Neural progenitor cell (in vitro differentiated cells): ENCODE measurements at regions not wholly inside any gene's neighbourhood (a gene's known extent, or its start where the extent isn't known, plus 50 kb on each side); places are given as distances from the start of the nearest gene placed in this dataset.
A peak's percentile ranks its signal among the peaks of the same experiment; 100 is the strongest.

Experiments used
- DNase-seq: peaks from one replicate; pipeline ENCODE4 v3.0.0-alpha.2; 2016; ENCODE audit warnings: low spot score
- H2AFZ ChIP-seq: fragments of 200-600 bp; sonication (generic); replicated peaks from 2 replicates; pipeline ENCODE4 v1.6.1; 2016; ENCODE audit warnings: antibody characterized with exemption
- H3F3A ChIP-seq: fragments of 200-600 bp; sonication (generic); 2 replicates; pipeline ENCODE4 v1.6.1; 2016; ENCODE audit warnings: antibody characterized with exemption, low read depth
- H3K27ac ChIP-seq: fragments of 200-600 bp; sonication (generic); 2 replicates; pipeline ENCODE4 v1.5.1; 2016; ENCODE audit warnings: mild to moderate bottlenecking
- H3K27me3 ChIP-seq: fragments of 200-600 bp; sonication (generic); 2 replicates; pipeline ENCODE4 v1.6.1; 2016; ENCODE audit warnings: mild to moderate bottlenecking, moderate library complexity
- H3K36me3 ChIP-seq: fragments of 200-600 bp; sonication (generic); 2 replicates; pipeline ENCODE4 v1.5.1; 2016
- H3K4me1 ChIP-seq: fragments of 200-600 bp; sonication (generic); 2 replicates; pipeline ENCODE4 v1.6.1; 2016; ENCODE audit warnings: mixed run types
- H3K4me2 ChIP-seq: fragments of 200-600 bp; sonication (generic); 2 replicates; pipeline ENCODE4 v1.6.1; 2016
- H3K4me3 ChIP-seq: fragments of 200-600 bp; sonication (generic); 2 replicates; pipeline ENCODE4 v1.5.1; 2016
- H3K79me2 ChIP-seq: fragments of 200-600 bp; sonication (generic); 2 replicates; pipeline ENCODE4 v1.6.1; 2016; ENCODE audit warnings: low read depth
- H3K9ac ChIP-seq: fragments of 200-600 bp; sonication (generic); 2 replicates; pipeline ENCODE4 v1.6.1; 2016
- H3K9me3 ChIP-seq: fragments of 200-600 bp; sonication (generic); 2 replicates; pipeline ENCODE4 v1.5.1; 2016; ENCODE audit warnings: low read depth
- H4K20me1 ChIP-seq: fragments of 200-600 bp; sonication (generic); 2 replicates; pipeline ENCODE4 v1.6.1; 2016; ENCODE audit warnings: low read depth
- H3K27ac Mint-ChIP-seq: 3 replicates; pipeline ENCODE4 v1.8.0; 2021; ENCODE audit warnings: mixed read lengths
- H3K27me3 Mint-ChIP-seq: 2 replicates; pipeline ENCODE4 v1.8.0; 2022; ENCODE audit warnings: low read depth, mild to moderate bottlenecking, inconsistent platforms, moderate library complexity, mixed read lengths; ENCODE audit not compliant: insufficient read depth
- H3K36me3 Mint-ChIP-seq: 3 replicates; pipeline ENCODE4 v1.8.0; 2021; ENCODE audit warnings: mixed read lengths
- H3K4me1 Mint-ChIP-seq: 3 replicates; pipeline ENCODE4 v1.8.0; 2021; ENCODE audit warnings: mixed read lengths
- H3K4me3 Mint-ChIP-seq: 3 replicates; pipeline ENCODE4 v1.8.0; 2021; ENCODE audit warnings: mild to moderate bottlenecking, moderate library complexity, mixed read lengths
- H3K9me3 Mint-ChIP-seq: 3 replicates; pipeline ENCODE4 v1.8.0; 2020; ENCODE audit warnings: mixed read lengths
- CTCF ChIP-seq: fragments of 200-600 bp; sonication (generic); IDR thresholded peaks from 2 replicates; pipeline ENCODE4 v1.5.1; 2017; ENCODE audit warnings: antibody characterized with exemption, mild to moderate bottlenecking
- EZH2 ChIP-seq: fragments of 200-600 bp; sonication (generic); IDR thresholded peaks from 2 replicates; pipeline ENCODE4 v1.6.1; 2017; ENCODE audit warnings: antibody characterized with exemption, mild to moderate bottlenecking, moderate library complexity
- EZH2phosphoT487 ChIP-seq: fragments of 200-600 bp; sonication (generic); IDR thresholded peaks from 2 replicates; pipeline ENCODE4 v1.6.1; 2017; ENCODE audit warnings: antibody characterized with exemption

- Histone ChIP-seq H3K9me3 (no peaks in the 10 kb centered on the region), H4K20me1 (no peaks in the 10 kb centered on the region), H3K36me3 (no peaks in the 10 kb centered on the region), H3K4me3 (no peak overlapping the region), H2AFZ (no peak overlapping the region), H3K27ac (no peak overlapping the region), H3K4me1 (peaks cover 27% of the 10 kb centered on the region), H3F3A (peaks cover 16% of the 10 kb centered on the region), H3K27me3 (no peaks in the 10 kb centered on the region), H3K4me2 (peak overlapping the region; percentile 27), H3K79me2 (no peaks in the 10 kb centered on the region), H3K9ac (no peak overlapping the region)
- Mint-ChIP-seq H3K36me3 (peaks cover 6% of the 10 kb centered on the region), H3K27ac (peak overlapping the region; percentile 89), H3K4me3 (peak overlapping the region; percentile 40), H3K27me3 (peaks cover 3% of the 10 kb centered on the region), H3K9me3 (no peaks in the 10 kb centered on the region), H3K4me1 (peaks cover 69% of the 10 kb centered on the region)
- no peak for TF ChIP-seq CTCF
- no peak for TF ChIP-seq EZH2
- no peak for TF ChIP-seq EZH2phosphoT487
- DNase-seq = no peak
Observed at GRCh38 chr6:150712505-150713252, 113.0 kb downstream of the PLEKHG1 start.

- no peak overlapping the region for H3K9ac ChIP-seq
- no peaks in the 10 kb centered on the region for H4K20me1 ChIP-seq
- Mint-ChIP-seq H3K27me3 (no peaks in the 10 kb centered on the region), H3K4me3 (peak overlapping the region; percentile 38), H3K27ac (peak overlapping the region; percentile 25), H3K4me1 (peaks cover 69% of the 10 kb centered on the region), H3K9me3 (no peaks in the 10 kb centered on the region), H3K36me3 (peaks cover 6% of the 10 kb centered on the region)
- no peaks in the 10 kb centered on the region for H3K36me3 ChIP-seq
- peak overlapping the region; percentile 52 for H3K4me2 ChIP-seq
- peaks cover 16% of the 10 kb centered on the region for H3F3A ChIP-seq
- H3K4me3 ChIP-seq = no peak overlapping the region
- H3K27ac ChIP-seq = peak overlapping the region; percentile 74
- H3K9me3 ChIP-seq = no peaks in the 10 kb centered on the region
- H3K27me3 ChIP-seq = no peaks in the 10 kb centered on the region
- TF ChIP-seq EZH2 = no peak
- no peak for TF ChIP-seq EZH2phosphoT487
- no peak for TF ChIP-seq CTCF
- H2AFZ ChIP-seq = no peak overlapping the region
- H3K4me1 ChIP-seq = peaks cover 27% of the 10 kb centered on the region
- DNase-seq = no peak
- no peaks in the 10 kb centered on the region for H3K79me2 ChIP-seq
Observed at GRCh38 chr6:150713487-150713886, 113.8 kb downstream of the PLEKHG1 start.

GRCh38 chr6:150713931-150714330 is 114.2 kb downstream of the PLEKHG1 start:
- H3K79me2 ChIP-seq = no peaks in the 10 kb centered on the region
- H3K36me3 ChIP-seq = no peaks in the 10 kb centered on the region
- H2AFZ ChIP-seq = no peak overlapping the region
- H4K20me1 ChIP-seq = no peaks in the 10 kb centered on the region
- peaks cover 3% of the 10 kb centered on the region for H3K27me3 Mint-ChIP-seq
- peaks cover 6% of the 10 kb centered on the region for H3K36me3 Mint-ChIP-seq
- H3K27ac Mint-ChIP-seq = peak overlapping the region; percentile 25
- TF ChIP-seq EZH2phosphoT487 (no peak), CTCF (no peak), EZH2 (no peak)
- H3K9ac ChIP-seq = no peak overlapping the region
- peak overlapping the region; percentile 8 for H3K4me3 Mint-ChIP-seq
- peaks cover 27% of the 10 kb centered on the region for H3K4me1 ChIP-seq
- H3K27me3 ChIP-seq = no peaks in the 10 kb centered on the region
- peaks cover 71% of the 10 kb centered on the region for H3K4me1 Mint-ChIP-seq
- H3K9me3 Mint-ChIP-seq = no peaks in the 10 kb centered on the region
- peaks cover 20% of the 10 kb centered on the region for H3F3A ChIP-seq
- peak overlapping the region; percentile 52 for H3K4me2 ChIP-seq
- peak; percentile 44 for DNase-seq
- no peaks in the 10 kb centered on the region for H3K9me3 ChIP-seq
- H3K27ac ChIP-seq = peak overlapping the region; percentile 74
- H3K4me3 ChIP-seq = no peak overlapping the region
